ENCODE measurements at regions not wholly inside any gene's neighbourhood (a gene's known extent, or its start where the extent isn't known, plus 50 kb on each side); places are given as distances from the start of the nearest gene placed in this dataset.

- Histone ChIP-seq H3K4me3 (ENCODE audit: low read depth in 1 of 3, low read length in 3 of 3) (no peak overlapping the region), H3K27ac (ENCODE audit: low read depth in 1 of 2, low read length in 2 of 2) (no peak overlapping the region), H3K9me3 (ENCODE audit: control insufficient read depth in 4 of 4, low read length in 3 of 4) (no peaks in the 10 kb centered on the region), H3K9ac (ENCODE audit: low read depth in 1 of 2, low read length in 2 of 2) (no peak overlapping the region), H3K27me3 (ENCODE audit: control insufficient read depth in 4 of 4, insufficient read depth in 4 of 4, low read length in 3 of 4) (no peaks in the 10 kb centered on the region), H3K4me1 (ENCODE audit: control insufficient read depth in 4 of 4, insufficient read depth in 4 of 4, low read length in 3 of 4) (no peaks in the 10 kb centered on the region), H3K36me3 (ENCODE audit: control insufficient read depth in 4 of 4, insufficient read depth in 3 of 4, low read depth in 1 of 4, low read length in 3 of 4) (no peaks in the 10 kb centered on the region)
- no peak for DNase-seq (ENCODE audit: low spot score)
- WGBS: 85% methylated on average over 7 of the region's 7 CpGs
- no peak for TF ChIP-seq FOXA2 (IDR thresholded peaks at IDR 0.05)
- no peak for TF ChIP-seq TAF1 (conservative IDR thresholded peaks at IDR 0.05)
- no peak for TF ChIP-seq REST (IDR thresholded peaks at IDR 0.05)
- no peak for TF ChIP-seq JUND (IDR thresholded peaks at IDR 0.05)
- no peak for TF ChIP-seq EGR1 (IDR thresholded peaks at IDR 0.05; ENCODE audit: low read depth in 2 of 2)
- TF ChIP-seq NR2F2 (IDR thresholded peaks at IDR 0.05): no peak
- no peak for TF ChIP-seq FOXA1 (IDR thresholded peaks at IDR 0.05)
- TF ChIP-seq YY1 (IDR thresholded peaks at IDR 0.05): no peak
- TF ChIP-seq ZBTB33 (IDR thresholded peaks at IDR 0.05): no peak
- no peak for TF ChIP-seq RXRA (IDR thresholded peaks at IDR 0.05)
- no peak for TF ChIP-seq SP1 (IDR thresholded peaks at IDR 0.05)
- TF ChIP-seq CTCF (IDR thresholded peaks at IDR 0.05; ENCODE audit: low read depth, low read length, missing input control): no peak
Observed at GRCh38 chr2:239462191-239462515, 61.3 kb upstream of the HDAC4 start.

- WGBS: 84% methylated on average over 19 of the region's 19 CpGs
- Histone ChIP-seq H3K27ac (ENCODE audit: low read depth in 1 of 2, low read length in 2 of 2) (no peak overlapping the region), H3K9me3 (ENCODE audit: control insufficient read depth in 4 of 4, low read length in 3 of 4) (no peaks in the 10 kb centered on the region), H3K4me1 (ENCODE audit: control insufficient read depth in 4 of 4, insufficient read depth in 4 of 4, low read length in 3 of 4) (no peaks in the 10 kb centered on the region), H3K4me3 (ENCODE audit: low read depth in 1 of 3, low read length in 3 of 3) (no peak overlapping the region), H3K27me3 (ENCODE audit: control insufficient read depth in 4 of 4, insufficient read depth in 4 of 4, low read length in 3 of 4) (no peaks in the 10 kb centered on the region), H3K9ac (ENCODE audit: low read depth in 1 of 2, low read length in 2 of 2) (no peak overlapping the region), H3K36me3 (ENCODE audit: control insufficient read depth in 4 of 4, insufficient read depth in 3 of 4, low read depth in 1 of 4, low read length in 3 of 4) (no peaks in the 10 kb centered on the region)
- DNase-seq (ENCODE audit: low spot score): peak; percentile 28
- TF ChIP-seq MAX (IDR thresholded peaks at IDR 0.05) (no peak), YY1 (IDR thresholded peaks at IDR 0.05) (no peak), ZBTB33 (IDR thresholded peaks at IDR 0.05) (no peak), EGR1 (IDR thresholded peaks at IDR 0.05; ENCODE audit: low read depth in 2 of 2) (no peak), JUND (IDR thresholded peaks at IDR 0.05) (no peak), GABPA (IDR thresholded peaks at IDR 0.05 in 1 of 2, conservative IDR thresholded peaks at IDR 0.05 in 1 of 2) (no peak), CTCF (IDR thresholded peaks at IDR 0.05; ENCODE audit: low read depth, low read length, missing input control) (no peak), ATF3 (IDR thresholded peaks at IDR 0.05) (no peak)
Observed at GRCh38 chr2:239461291-239462190, 60.7 kb upstream of the HDAC4 start.

All from liver (tissue), 8 donors.